NCI-H460 (cell line): ENCODE measurements at regions not wholly inside any gene's neighbourhood (a gene's known extent, or its start where the extent isn't known, plus 50 kb on each side); places are given as distances from the start of the nearest gene placed in this dataset.

Experiments
- small RNA-seq, 2 experiments: library from RNA; depleted of rRNA; stranded (forward); fragments of <200 nt; gene quantifications; one replicate each; pipeline ENCODE3, GENCODE V24; 2014

Small RNAs in the stretch of these regions (small RNA-seq; reads per million reads assigned to genes)
- gene AL161669.2: 0 reads per million in 2 experiments
